GM19468 (cell line): ENCODE measurements at regions not wholly inside any gene's neighbourhood (a gene's known extent, or its start where the extent isn't known, plus 50 kb on each side); places are given as distances from the start of the nearest gene placed in this dataset.
A peak's percentile ranks its signal among the peaks of the same experiment; 100 is the strongest.
"Not testable (repeated sequence)": the region's sequence is repeated elsewhere in the genome, so short reads cannot be mapped to it uniquely, and the experiment has no call there.

ENCODE experiments used
- ATAC-seq: cut with Tn5 transposase; IDR thresholded peaks from one replicate; pipeline ENCODE4 v1.9.1; 2021; ENCODE audit warnings: mild to moderate bottlenecking, moderate library complexity, moderate number of reproducible peaks; ENCODE audit not compliant: unreplicated experiment; ENCODE audit errors: extremely low read depth

DNA sequence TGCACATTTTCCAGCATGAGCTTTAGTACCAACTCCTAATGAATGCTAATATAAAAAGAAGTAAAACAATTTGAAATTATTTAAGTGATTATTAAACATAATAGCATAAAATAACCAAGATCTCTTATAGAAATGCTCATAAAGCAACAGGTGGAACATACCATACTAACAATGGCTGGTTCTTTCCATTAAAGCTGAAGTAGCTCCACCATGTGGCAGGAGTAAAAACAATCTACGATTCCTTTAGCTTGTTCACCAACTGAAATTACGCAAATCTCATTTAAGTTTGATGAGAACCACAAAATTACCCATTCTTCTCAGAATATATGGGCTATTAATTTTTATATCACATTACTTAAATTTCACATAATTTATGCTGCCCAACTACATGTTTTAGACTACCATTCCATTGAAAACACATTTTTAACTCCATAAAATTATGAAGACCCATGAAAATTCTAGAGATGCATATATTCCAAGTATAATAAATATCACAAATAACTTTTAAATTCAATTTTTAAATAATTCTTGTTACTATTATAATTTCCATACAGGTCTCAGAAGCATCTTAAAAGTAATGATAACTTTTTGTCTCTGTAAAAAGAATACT is 213.6 kb downstream of the DAD1 start:
- peak; percentile 40 for ATAC-seq

DNA sequence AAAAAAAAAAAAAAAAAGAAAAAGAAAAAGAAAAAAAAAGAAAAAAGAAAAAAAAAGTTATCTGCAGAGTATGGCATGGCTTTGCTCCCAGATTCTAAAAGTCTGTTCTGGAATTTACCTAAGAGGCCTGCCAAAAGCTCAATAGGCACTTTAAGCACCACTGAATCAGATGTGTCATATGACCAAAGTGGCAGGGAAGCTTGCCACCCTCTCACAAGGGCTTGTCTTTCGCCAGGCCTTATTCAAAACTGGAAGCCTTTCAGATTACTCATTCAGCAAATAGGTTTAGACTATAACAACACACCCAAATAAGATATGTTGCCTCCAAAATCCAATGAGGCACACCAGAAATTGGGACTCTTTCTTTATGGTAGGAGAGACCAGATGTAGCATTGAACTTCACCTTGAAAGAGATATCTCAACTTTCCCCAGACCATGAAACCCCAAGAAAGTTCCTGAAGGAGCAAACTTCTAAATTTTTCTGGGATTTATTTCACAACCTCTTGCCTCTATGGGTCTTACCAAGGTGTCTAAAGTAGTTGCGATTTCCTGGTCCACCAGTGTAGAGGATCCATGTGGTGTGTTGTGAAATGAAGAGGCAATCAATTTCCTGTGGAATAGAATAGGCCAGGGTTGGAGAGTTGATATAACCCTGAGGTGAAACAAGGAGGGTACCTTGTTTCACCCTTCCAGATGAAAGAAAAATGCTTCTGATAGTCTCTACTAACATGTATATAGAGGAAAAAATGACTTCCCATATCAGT is 218.8 kb downstream of the DAD1 start:
- no peak for ATAC-seq

DNA sequence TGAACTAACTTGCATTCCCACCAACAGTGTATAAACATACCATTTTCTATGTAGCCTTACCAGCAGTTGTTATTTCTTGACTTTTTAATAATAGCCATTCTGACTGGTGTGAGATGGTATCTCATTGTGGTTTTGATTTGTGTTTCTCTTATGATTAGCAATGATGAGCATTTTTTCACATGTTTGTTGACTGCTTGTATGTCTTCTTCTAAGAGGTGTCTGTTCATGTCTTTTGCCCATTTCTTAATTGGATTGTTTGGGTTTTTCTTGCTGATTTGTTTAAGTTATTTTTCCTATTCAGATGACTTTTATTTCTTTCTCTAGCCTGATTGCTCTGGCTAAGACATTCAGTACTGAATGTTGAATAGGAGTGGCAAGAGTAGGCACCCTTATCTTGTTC is 230.3 kb downstream of the DAD1 start:
- no peak for ATAC-seq

DNA sequence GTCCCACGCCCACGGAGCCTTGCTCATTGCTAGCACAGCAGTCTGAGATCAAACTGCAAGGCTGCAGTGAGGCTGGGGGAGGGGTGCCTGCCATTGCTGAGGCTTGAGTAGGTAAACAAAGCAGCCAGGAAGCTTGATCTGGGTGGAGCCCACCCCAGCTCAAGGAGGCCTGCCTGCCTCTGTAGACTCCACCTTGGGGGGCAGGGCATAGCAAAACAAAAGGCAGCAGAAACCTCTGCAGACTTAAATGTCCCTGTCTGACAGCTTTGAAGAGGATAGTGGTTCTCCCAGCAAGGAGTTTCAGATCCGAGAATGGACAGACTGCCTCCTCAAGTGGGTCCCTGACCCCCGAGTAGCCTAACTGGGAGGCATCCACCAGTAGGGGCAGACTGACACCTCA is 239.7 kb downstream of the DAD1 start:
- not testable (repeated sequence) for ATAC-seq

DNA sequence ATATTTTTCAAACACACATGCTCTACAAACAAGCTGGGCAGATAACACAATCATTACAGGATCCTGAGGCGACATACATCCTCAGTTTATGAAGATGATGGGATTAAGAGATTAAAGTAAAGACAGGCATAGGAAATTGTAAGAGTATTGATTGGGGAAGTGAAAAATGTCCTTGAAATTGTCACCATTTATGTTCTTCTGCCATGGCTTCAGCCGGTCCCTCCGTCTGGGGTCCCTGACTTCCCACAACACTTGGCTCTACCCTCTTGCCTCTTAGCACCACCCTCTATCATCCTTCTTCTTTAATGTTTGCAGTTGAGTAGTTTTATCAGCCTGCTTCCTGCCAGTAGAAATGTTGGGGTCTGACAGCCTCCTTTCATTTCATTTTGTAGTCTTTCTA is 244.4 kb downstream of the DAD1 start:
- ATAC-seq = no peak

DNA sequence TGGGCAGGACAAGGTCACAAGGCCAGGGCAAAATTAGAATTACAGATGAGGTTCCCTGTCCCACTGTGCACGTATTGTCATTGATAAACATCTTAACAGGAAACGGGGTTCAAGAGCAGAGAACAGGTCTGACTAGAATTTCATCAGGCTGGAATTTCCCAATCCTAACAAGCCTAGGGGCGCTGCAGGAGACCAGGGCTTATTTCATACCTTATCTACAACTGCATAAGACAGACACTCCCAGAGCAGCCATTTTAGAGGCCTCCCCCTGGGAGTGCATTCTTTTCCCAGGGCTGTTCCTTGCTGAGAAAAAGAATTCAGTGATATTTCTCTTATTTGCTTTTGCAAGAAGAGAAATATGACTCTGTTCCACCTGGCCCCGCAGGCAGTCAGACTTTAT is 244.8 kb downstream of the DAD1 start:
- ATAC-seq = not testable (repeated sequence)

DNA sequence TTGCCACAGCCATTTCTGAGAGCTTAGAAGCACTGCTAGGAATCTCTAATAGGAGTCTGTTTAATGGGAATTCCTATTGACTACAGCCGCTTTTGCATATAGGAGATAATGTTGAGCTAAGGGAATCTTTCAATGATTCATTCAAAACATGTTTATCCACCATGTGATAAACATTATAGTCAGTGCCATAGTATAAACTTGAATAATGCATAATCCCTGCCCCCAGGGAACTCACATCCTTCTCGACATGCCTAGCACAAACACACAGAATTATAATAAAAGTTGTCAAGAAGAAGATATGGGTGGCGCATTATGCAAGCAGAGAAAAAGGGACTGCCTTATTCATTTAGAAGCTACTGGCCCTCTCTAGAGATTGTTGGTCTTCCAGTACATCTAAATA is 248.0 kb downstream of the DAD1 start:
- no peak for ATAC-seq

DNA sequence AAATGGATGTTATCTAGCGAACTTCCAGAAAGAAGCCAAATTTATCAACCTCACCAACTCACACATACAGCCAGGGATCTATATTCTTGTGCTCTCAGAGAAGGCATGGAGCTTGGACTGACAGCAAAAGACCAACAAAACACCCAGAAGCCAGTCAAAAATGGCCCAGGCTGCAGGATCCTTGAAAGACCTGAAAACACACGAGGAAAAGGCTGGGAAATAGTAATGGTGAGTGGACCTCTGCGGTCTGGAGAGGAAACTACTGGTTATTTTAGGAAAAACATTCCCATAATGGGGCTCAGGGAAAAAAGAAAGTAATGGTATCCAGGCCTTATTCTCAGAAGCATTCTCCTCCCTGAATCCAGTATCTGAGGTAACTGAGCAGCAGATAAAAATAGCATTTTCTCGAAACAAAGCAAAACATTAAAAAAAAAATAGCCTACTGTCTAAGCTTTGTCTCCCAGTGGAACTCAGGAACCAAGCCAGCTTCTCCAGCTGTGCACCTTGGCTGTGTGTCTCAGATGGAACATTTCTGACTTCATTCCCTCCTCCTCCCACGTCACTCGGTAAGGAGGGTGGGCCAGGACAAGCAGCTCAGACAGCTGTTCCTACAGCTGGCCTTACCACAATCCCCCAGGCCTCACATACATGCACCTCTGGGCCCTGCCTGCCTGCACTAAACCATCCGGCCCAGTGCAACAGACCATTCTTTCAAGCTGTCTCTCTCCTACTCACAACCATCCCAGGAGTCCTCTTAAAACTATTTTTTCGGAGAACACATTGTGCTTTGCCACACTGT is 249.9 kb downstream of the DAD1 start:
- no peak for ATAC-seq

DNA sequence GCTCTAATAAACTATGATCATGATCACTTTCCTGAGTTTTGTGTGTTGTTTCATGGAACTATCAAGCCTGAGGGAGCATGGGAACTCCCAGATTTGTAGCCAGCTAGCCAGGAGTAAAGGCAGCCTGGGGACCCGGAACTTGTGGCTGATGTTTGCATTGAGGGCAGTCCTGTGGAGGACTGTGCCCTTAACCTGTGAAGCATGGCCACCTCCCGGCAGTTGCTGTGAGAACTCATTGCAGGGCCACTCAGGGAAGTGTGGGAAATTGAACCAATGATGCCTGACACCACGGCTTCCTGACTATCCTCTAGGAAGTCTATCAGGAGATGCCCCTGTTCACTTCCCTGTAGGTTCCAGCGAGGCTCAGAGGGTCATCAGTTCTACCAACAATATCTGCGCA is 250.6 kb downstream of the DAD1 start:
- no peak for ATAC-seq

DNA sequence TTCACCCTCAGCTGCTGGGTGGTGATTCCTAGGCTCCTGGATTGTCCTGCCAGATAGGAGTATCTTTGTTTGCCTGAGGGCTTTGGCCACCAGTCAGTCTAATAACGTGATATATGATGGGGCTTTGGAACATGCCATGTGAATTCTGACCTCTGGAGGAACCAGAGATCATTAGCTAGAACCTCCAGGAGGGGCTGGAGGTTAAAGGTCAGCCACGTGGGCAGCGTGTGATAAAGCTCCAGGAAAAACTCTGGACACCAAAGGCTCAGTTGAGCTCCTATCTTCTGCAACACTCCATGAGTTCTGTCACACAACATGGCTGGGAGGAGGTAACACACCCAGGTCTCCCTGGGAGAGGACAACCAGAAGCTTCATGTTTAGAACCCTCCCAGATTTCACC is 251.1 kb downstream of the DAD1 start:
- no peak for ATAC-seq

DNA sequence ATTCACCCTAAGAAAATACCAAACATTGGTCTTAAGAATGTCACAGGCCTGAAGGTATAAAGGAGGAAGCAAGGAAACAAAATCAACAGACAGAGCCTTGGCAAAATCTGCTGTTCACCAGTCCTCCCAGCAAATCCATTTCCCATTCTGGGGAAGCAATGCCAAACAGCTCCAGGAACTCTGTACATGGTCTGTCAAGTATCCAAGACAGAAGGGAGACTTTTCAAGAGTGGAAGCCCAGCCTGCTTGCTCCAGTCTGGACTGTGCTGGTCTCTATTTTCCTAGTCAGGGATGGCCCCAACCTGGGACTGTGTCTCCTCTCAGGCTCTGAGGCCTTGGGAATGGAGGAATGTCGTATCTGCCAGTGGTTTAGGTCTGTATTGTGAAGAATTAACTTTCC is 251.5 kb downstream of the DAD1 start:
- no peak for ATAC-seq

DNA sequence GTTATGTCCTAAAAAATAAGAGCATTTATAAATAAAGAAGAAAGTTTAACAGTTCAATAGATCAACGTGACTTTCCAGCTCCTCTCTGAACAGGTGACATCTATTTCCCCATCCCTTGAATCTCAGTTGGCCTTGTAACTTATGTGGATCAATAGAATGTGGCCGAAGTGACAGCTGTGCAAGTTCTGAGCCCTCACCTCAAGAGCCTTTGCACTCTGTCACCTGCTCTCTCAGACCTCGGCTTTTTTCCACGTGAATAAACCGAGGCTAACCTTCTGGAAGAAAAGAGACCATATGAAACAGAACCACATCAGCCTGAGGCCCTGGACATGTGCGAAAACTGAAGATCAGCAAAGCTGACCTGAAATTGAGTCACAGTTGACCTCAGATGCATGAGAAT is 253.0 kb downstream of the DAD1 start:
- ATAC-seq = no peak

DNA sequence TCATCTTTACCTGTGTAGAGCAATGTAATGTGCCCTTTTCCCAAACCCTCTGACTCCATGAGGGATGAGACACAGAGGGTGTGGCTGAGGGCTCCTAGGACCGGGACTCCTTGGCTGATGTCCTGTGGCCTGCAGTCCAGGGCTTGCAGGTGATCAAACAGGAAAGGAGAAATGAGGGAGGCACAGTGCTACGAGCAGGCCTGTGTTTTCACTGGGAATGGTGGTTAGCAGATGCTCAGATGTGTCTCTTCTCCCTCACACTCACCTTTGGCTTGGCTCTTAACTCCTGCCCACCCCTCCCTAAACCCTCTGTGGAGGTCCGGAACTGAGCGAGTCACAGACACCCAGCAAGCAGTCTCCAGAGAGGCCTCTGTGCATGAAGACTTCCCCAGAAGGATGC is 254.4 kb downstream of the DAD1 start:
- ATAC-seq = no peak

DNA sequence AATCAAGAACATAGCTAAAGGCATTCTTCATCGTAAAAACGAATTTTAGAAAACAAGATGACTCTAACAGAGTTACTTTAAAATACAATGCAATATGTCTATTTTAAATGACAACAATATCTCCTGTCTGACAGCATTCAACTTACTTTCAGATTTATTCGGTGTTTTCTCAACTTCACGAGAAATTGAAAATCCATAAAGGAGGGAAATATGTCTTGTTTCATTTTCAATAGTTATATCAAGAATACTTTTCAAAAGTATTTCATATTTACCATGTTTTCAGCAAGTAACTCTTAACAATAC is 254.8 kb downstream of the DAD1 start:
- no peak for ATAC-seq

DNA sequence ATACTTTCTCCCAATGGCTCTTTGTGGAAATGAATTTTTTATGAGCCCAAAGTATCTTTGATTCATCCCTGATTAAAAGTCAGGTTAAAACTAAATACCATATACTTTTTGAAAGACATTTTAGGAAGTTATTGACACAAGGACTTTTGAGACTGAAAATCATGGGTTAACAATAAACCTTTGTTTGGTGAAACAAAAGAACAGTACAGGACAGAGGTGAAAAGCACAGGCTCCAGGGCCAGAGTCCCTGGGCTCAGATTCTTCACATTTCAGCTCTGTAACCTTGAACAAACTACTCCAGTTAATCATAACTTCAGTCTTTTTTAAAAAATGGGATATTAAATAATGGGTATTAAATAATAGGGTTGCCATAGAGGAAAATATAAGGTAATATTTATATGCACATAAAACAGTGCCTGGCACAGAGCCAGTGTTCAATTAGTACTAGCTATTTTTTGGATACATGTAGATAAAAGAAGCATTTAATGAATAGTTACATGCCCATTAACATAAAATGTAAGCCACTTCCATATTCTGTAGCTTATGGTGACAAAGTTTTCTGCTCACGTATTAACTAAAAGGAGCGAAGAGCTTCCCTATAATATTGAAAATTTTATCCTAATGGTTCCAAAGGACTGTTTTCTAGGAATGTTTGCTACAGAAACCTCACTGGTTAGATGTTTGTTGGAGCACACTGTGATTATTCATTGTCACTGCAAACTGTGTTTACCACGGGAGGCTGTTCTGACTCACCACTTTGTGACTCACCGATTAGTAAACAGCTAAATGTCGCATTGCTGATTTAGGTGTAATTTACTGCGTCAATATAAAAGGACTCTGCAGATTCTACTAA is 255.4 kb downstream of the DAD1 start:
- ATAC-seq = no peak

DNA sequence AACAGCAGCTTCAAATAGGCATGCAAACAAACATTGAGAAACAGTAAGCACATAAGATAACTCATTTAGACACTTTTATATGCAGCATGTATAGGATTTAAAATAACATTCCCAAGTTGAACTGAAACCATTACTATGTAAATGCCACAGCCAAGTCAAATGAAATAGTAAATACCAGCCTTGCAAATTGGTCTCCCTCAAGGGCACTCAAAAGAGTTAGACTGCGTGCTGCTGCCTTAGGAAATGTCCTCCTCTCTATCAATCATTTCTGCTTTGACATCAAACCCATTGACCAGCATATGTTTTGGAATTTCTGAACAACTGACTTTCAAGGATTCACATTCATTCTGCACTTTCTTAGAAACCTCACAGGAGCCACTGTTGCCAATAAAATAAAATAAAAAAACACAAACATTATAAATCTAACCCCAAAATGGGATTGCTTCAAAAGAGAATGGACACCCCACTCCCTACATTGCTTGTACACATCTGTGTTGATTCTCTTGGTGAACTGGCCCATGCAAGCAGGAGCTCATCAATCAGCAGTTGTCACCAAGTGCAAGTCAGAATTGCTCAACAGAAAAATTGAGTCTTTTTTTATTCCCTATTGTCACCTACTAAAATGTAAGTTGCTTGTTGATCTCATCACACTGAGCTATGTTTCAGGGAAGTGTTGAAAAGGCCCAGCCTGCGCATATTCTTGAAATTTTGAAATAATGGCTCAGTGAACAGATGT is 256.2 kb downstream of the DAD1 start:
- no peak for ATAC-seq

DNA sequence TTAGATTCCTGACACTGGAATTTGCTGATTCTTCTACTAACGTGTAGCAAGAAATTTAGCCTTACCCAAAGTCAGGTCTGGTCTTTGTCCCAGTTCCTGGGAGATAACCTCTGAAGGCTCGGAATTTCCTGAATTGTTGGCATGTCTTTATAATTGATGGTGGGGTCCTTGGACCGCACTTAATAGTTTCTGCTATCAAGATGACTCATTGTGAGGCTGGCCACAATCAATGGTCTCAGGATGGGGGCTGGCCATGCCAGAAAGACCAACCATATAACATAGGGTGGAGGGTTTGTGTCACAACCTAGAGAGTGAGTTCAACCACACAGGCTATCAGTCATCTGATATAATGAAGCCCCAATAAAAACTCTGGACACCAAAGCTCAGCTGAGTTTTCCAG is 259.7 kb downstream of the DAD1 start:
- no peak for ATAC-seq

DNA sequence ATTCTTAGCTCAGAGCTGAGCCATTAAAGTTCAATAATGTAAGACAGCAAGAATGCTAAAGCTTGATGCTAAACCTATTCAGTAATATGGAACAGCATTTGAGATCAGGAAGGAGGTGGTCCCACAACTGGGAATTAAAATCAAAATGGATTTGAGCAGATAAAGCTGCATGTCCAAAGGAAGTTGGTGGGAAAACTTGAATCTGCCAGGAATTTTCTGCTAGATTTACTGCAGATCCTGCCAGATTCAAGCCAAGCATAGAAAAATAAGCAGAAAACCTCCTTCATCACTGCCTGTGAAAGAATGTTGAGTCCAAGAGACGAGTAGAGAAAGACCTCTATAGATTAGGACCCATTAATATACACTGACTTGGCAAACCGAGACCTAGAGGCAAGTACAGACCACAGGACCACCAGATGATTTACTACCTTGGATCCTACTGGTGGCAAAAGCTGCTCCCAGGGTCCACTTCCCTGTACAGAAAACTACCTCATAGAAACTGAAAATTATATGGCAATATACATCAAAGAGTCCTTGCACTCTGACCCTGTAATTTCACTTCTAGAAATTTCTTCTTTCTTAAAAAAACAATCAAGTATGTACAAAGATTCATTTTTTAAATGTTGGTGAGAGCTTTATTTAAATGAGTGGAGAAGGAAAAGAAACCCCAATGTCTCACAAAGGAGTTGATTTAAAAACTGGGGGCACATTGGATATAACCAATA is 263.2 kb downstream of the DAD1 start:
- no peak for ATAC-seq

DNA sequence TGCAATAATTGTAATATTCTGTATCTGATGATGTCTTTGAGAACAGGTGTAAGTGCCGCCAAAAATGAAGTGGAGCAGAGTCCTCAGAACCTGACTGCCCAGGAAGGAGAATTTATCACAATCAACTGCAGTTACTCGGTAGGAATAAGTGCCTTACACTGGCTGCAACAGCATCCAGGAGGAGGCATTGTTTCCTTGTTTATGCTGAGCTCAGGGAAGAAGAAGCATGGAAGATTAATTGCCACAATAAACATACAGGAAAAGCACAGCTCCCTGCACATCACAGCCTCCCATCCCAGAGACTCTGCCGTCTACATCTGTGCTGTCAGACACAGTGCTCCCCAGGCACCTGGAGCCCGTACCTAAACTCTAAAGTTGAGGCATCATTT is 268.7 kb downstream of the DAD1 start:
- ATAC-seq = no peak
